Neural crest cell (in vitro differentiated cells): ENCODE measurements at regions not wholly inside any gene's neighbourhood (a gene's known extent, or its start where the extent isn't known, plus 50 kb on each side); places are given as distances from the start of the nearest gene placed in this dataset.

Source experiments
- DNase-seq: peaks from one replicate; pipeline ENCODE4 v3.0.0; 2021; ENCODE audit warnings: low read depth, mixed read lengths, low spot score
- H3K27ac Mint-ChIP-seq: one replicate; pipeline ENCODE4 v1.8.0; 2021; ENCODE audit warnings: mild to moderate bottlenecking, mixed read lengths; ENCODE audit not compliant: unreplicated experiment
- H3K27me3 Mint-ChIP-seq: 2 replicates; pipeline ENCODE4 v1.8.0; 2021; ENCODE audit warnings: low read depth, mild to moderate bottlenecking, mixed read lengths
- H3K36me3 Mint-ChIP-seq: 2 replicates; pipeline ENCODE4 v1.8.0; 2021; ENCODE audit warnings: low read depth, mild to moderate bottlenecking, mixed read lengths
- H3K4me1 Mint-ChIP-seq: 2 replicates; pipeline ENCODE4 v1.8.0; 2021; ENCODE audit warnings: mixed read lengths
- H3K4me3 Mint-ChIP-seq: one replicate; pipeline ENCODE4 v1.8.0; 2021; ENCODE audit warnings: mild to moderate bottlenecking, mixed read lengths
- H3K9me3 Mint-ChIP-seq: 2 replicates; pipeline ENCODE4 v1.8.0; 2021; ENCODE audit warnings: mixed read lengths
- TF ChIP-seq, protein P1 (sequence below): fragments of 200-600 bp; sonication (generic); conservative IDR thresholded peaks from 2 replicates; pipeline ENCODE4 v1.5.0; 2021; ENCODE audit warnings: antibody characterized with exemption, mild to moderate bottlenecking

GRCh38 chrX:46044486-46044885, 500.7 kb downstream of the ZNF674 start:
- DNase-seq: no peak
- H3K9me3 Mint-ChIP-seq: peaks cover 12% of the 10 kb centered on the region
- no peak overlapping the region for H3K4me3 Mint-ChIP-seq
- H3K36me3 Mint-ChIP-seq: peaks cover 7% of the 10 kb centered on the region
- TF ChIP-seq, protein P1, sequence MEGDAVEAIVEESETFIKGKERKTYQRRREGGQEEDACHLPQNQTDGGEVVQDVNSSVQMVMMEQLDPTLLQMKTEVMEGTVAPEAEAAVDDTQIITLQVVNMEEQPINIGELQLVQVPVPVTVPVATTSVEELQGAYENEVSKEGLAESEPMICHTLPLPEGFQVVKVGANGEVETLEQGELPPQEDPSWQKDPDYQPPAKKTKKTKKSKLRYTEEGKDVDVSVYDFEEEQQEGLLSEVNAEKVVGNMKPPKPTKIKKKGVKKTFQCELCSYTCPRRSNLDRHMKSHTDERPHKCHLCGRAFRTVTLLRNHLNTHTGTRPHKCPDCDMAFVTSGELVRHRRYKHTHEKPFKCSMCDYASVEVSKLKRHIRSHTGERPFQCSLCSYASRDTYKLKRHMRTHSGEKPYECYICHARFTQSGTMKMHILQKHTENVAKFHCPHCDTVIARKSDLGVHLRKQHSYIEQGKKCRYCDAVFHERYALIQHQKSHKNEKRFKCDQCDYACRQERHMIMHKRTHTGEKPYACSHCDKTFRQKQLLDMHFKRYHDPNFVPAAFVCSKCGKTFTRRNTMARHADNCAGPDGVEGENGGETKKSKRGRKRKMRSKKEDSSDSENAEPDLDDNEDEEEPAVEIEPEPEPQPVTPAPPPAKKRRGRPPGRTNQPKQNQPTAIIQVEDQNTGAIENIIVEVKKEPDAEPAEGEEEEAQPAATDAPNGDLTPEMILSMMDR: no peak
- no peak overlapping the region for H3K27ac Mint-ChIP-seq
- H3K4me1 Mint-ChIP-seq: no peaks in the 10 kb centered on the region
- H3K27me3 Mint-ChIP-seq: no peaks in the 10 kb centered on the region

DNA sequence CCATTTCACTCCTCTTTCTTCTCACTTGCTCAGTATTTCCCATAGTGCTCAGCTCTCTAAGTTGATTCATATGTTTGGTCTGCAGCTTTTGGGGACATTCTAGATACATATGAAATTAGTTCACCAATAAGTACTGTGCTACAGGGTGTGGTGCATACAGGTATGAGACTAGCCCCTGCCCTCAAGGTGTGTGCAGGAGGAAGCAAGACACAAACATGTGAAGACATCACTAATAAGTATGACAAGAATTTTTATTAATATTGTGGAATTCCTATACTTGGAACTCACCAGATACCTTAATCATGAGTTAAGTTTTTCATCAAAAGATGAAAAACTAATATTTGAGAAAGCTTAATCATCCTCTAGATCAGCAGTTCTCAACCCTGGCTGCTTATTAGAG, 505.2 kb downstream of the ZNF674 start:
- Mint-ChIP-seq H3K27ac (no peak overlapping the region), H3K36me3 (peaks cover 7% of the 10 kb centered on the region), H3K4me1 (no peaks in the 10 kb centered on the region), H3K4me3 (no peak overlapping the region), H3K27me3 (no peaks in the 10 kb centered on the region), H3K9me3 (peaks cover 17% of the 10 kb centered on the region)
- no peak for DNase-seq
- TF ChIP-seq, protein P1: no peak

DNA sequence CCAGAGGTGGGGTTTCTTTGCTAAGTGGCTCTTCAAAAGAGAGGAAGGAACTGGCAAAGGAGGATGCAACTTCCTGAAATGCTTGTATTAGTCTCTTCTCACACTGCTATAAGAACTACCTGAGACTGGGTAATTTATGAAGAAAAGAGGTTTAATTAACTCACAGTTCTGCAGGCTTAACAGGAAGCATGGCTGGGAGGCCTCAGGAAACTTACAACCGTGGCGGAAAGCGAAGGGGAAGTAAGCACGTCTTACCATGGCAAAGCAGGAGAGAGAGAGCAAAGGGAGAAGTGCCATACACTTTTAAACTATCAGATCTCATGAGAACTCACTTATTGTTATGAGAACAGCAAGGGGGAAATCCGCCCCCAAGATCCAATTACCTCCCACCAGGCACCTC, 505.7 kb downstream of the ZNF674 start:
- TF ChIP-seq, protein P1: no peak
- Mint-ChIP-seq H3K27me3 (no peaks in the 10 kb centered on the region), H3K36me3 (peaks cover 7% of the 10 kb centered on the region), H3K27ac (no peak overlapping the region), H3K4me1 (no peaks in the 10 kb centered on the region), H3K9me3 (peaks cover 19% of the 10 kb centered on the region), H3K4me3 (no peak overlapping the region)
- DNase-seq: no peak

DNA sequence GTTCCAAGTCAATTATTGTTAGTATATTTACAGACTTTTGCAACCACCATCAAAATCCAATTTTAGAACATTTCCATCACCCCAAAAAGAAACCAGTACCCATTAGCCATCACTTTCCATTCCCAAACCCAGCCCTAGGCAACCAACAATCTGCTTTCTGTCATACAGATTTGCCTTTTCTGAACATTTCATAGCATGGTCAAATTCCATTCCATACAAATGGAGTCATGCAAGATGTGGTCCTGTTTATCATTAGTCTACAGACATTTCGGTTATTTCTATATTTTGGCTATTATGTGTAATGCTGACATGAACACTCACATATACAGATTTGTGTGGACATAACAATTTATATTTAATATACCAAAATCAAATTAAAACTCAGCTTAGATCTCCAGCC, 508.7 kb downstream of the ZNF674 start:
- Mint-ChIP-seq H3K9me3 (peaks cover 17% of the 10 kb centered on the region), H3K36me3 (peaks cover 5% of the 10 kb centered on the region), H3K27me3 (no peaks in the 10 kb centered on the region), H3K4me1 (no peaks in the 10 kb centered on the region), H3K27ac (no peak overlapping the region), H3K4me3 (no peak overlapping the region)
- TF ChIP-seq, protein P1: no peak
- DNase-seq: no peak

DNA sequence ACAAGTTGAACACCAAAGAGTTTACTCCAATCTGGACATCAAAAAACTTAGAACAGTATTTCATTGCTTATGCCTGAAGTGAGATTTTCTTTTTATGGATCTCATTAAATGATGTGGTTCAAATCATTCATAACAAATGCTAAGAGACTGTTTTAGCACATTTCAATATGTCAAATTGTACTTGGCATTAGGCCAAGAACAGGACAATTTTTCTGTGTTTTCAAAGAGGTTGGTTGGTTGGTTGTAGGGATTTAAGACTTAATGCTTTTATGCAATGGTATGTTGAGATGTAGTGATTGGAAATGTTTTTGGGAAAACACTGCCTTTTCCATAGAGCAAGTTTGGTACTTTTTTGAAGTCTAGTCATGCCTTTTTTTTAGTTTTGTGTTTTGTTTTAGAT, 510.4 kb downstream of the ZNF674 start:
- peaks cover 12% of the 10 kb centered on the region for H3K9me3 Mint-ChIP-seq
- H3K27ac Mint-ChIP-seq: no peak overlapping the region
- no peaks in the 10 kb centered on the region for H3K36me3 Mint-ChIP-seq
- H3K27me3 Mint-ChIP-seq: no peaks in the 10 kb centered on the region
- TF ChIP-seq, protein P1: no peak
- no peak for DNase-seq
- H3K4me3 Mint-ChIP-seq: no peak overlapping the region
- H3K4me1 Mint-ChIP-seq: no peaks in the 10 kb centered on the region

- Mint-ChIP-seq H3K9me3 (peaks cover 15% of the 10 kb centered on the region), H3K4me3 (no peak overlapping the region), H3K36me3 (no peaks in the 10 kb centered on the region), H3K4me1 (no peaks in the 10 kb centered on the region), H3K27me3 (no peaks in the 10 kb centered on the region), H3K27ac (no peak overlapping the region)
- TF ChIP-seq, protein P1: no peak
- no peak for DNase-seq
Observed at GRCh38 chrX:46029777-46030176, 515.4 kb downstream of the ZNF674 start.
